ENCODE measurements at regions not wholly inside any gene's neighbourhood (a gene's known extent, or its start where the extent isn't known, plus 50 kb on each side); places are given as distances from the start of the nearest gene placed in this dataset.

DNA sequence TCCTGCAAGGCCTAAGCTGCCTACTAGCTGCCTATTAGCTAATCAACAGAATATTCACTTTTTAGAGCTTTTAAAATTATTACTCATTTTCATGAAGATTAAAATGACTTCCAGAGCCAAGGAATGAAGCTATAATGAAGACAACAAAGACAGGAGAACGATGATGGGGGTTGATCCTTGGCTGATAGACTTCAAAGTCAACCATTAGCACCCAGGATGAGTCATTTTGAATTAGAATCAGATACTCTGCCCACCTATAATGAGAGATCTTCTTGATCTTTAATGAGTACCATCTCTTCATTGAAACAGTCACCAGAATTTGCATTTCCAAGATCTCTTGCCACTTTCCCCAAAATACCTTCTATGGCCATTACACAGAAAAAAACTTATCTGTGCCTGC lies 56.7 kb upstream of the CDYL start:
- Histone ChIP-seq H2BK120ac (ENCODE audit: low read depth, low read length) (no peak overlapping the region), H3K36me3 (replicated peaks in 1 of 2; ENCODE audit: control insufficient read depth in 2 of 2, insufficient read depth in 2 of 2, low read length in 2 of 2) (no peaks in the 10 kb centered on the region), H3K14ac (ENCODE audit: low read length) (no peak overlapping the region), H3K4me1 (ENCODE audit: control insufficient read depth in 2 of 2, insufficient read depth in 1 of 2, low read depth in 1 of 2, low read length in 2 of 2) (peaks cover 0 to 4% of the 10 kb centered on the region in 2 donors), H3K79me1 (ENCODE audit: low read depth, low read length) (no peaks in the 10 kb centered on the region), H3K27me3 (ENCODE audit: control insufficient read depth in 3 of 3, insufficient read depth in 3 of 3, low read depth in 1 of 3, low read length in 3 of 3) (no peaks in the 10 kb centered on the region), H4K8ac (ENCODE audit: low read depth, low read length) (no peak overlapping the region), H3K4me3 (ENCODE audit: low read length in 2 of 2) (no peak overlapping the region), H3K18ac (ENCODE audit: low read length) (no peak overlapping the region), H2AFZ (ENCODE audit: low read length) (no peak overlapping the region), H3K9me3 (replicated peaks in 1 of 2; ENCODE audit: control insufficient read depth in 2 of 2, insufficient read depth in 1 of 2, low read depth in 1 of 2, low read length in 2 of 2) (no peaks in the 10 kb centered on the region), H2BK15ac (ENCODE audit: low read length) (no peak overlapping the region), H3K23ac (ENCODE audit: low read depth, low read length, poor library complexity) (no peak overlapping the region), H3K4me2 (ENCODE audit: insufficient read depth, low read length, poor library complexity, severe bottlenecking) (no peak overlapping the region), H2AK5ac (ENCODE audit: low read depth, low read length) (no peak overlapping the region), H3K27ac (replicated peaks; ENCODE audit: low read length) (no peak overlapping the region), H3K9ac (ENCODE audit: low read depth, low read length, poor library complexity) (no peak overlapping the region), H4K91ac (ENCODE audit: low read depth, low read length, poor library complexity) (no peak overlapping the region), H2BK5ac (ENCODE audit: low read length) (no peak overlapping the region), H3K4ac (ENCODE audit: low read length) (no peak overlapping the region), H2BK12ac (ENCODE audit: low read length) (no peak overlapping the region)
- no peak for DNase-seq (ENCODE audit: low spot score)
- WGBS, 2 donors (ENCODE audit: extremely low coverage in 2 of 2, insufficient read length in 2 of 2, insufficient replicate concordance in 1 of 2) = no CpG with 5 or more reads among the region's 1 CpG

DNA sequence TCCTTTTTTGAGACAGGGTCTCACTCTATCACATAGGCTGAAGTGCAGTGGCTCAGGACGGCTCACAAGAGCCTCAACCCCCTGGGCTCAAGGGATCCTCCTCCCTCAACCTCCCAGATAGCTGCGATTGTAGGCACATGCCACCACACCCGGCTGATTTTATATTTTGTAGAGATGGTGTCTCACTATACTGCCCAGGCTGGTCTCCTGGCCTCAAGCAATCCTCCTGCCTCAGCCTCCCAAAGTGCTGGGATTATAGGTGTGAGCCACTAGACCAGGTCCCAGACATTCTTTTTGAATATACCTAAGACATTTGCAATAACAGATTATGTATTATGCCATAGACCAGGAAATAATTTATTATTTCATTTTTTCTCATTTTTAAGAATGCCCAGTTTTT lies 58.3 kb upstream of the CDYL start:
- Histone ChIP-seq H4K91ac (ENCODE audit: low read depth, low read length, poor library complexity) (no peak overlapping the region), H3K9ac (ENCODE audit: low read depth, low read length, poor library complexity) (no peak overlapping the region), H2BK12ac (ENCODE audit: low read length) (no peak overlapping the region), H3K4me1 (ENCODE audit: control insufficient read depth in 2 of 2, insufficient read depth in 1 of 2, low read depth in 1 of 2, low read length in 2 of 2) (no peaks in the 10 kb centered on the region), H2AFZ (ENCODE audit: low read length) (no peak overlapping the region), H2BK15ac (ENCODE audit: low read length) (no peak overlapping the region), H2AK5ac (ENCODE audit: low read depth, low read length) (no peak overlapping the region), H3K27me3 (ENCODE audit: control insufficient read depth in 3 of 3, insufficient read depth in 3 of 3, low read depth in 1 of 3, low read length in 3 of 3) (no peaks in the 10 kb centered on the region), H3K14ac (ENCODE audit: low read length) (no peak overlapping the region), H3K9me3 (replicated peaks in 1 of 2; ENCODE audit: control insufficient read depth in 2 of 2, insufficient read depth in 1 of 2, low read depth in 1 of 2, low read length in 2 of 2) (no peaks in the 10 kb centered on the region), H3K4ac (ENCODE audit: low read length) (no peak overlapping the region), H2BK120ac (ENCODE audit: low read depth, low read length) (no peak overlapping the region), H4K8ac (ENCODE audit: low read depth, low read length) (no peak overlapping the region), H3K18ac (ENCODE audit: low read length) (no peak overlapping the region), H2BK5ac (ENCODE audit: low read length) (no peak overlapping the region), H3K27ac (replicated peaks; ENCODE audit: low read length) (no peak overlapping the region), H3K23ac (ENCODE audit: low read depth, low read length, poor library complexity) (no peak overlapping the region), H3K4me2 (ENCODE audit: insufficient read depth, low read length, poor library complexity, severe bottlenecking) (no peak overlapping the region), H3K36me3 (replicated peaks in 1 of 2; ENCODE audit: control insufficient read depth in 2 of 2, insufficient read depth in 2 of 2, low read length in 2 of 2) (no peaks in the 10 kb centered on the region), H3K4me3 (ENCODE audit: low read length in 2 of 2) (no peak overlapping the region), H3K79me1 (ENCODE audit: low read depth, low read length) (no peaks in the 10 kb centered on the region)
- WGBS, 2 donors (ENCODE audit: extremely low coverage in 2 of 2, insufficient read length in 2 of 2, insufficient replicate concordance in 1 of 2) = no CpG with 5 or more reads among the region's 3 CpGs
- no peak for DNase-seq (ENCODE audit: low spot score)

DNA sequence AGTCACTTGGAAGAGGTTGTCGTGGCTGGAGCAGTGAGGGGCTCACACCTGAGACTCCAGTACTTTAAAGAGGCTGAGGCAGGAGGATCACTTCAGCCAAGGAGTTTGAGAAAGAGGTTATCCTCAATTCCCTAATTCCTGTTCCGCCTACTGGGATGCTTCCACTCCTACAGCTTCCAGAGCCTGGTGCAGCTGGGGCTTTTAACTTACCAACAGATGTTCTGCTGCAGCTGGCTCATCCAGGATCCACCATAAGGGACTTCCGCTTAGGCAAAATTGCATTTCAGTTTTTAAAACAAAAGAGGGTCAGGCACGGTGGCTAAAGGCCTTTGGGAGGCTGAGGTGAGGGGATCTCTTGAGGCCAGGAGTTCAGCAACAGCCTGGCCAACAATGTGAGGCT lies 59.1 kb upstream of the CDYL start:
- no peak overlapping the region for H2AFZ ChIP-seq (ENCODE audit: low read length)
- no peak overlapping the region for H2BK120ac ChIP-seq (ENCODE audit: low read depth, low read length)
- H3K4me3 ChIP-seq (ENCODE audit: low read length in 2 of 2) = no peak overlapping the region
- H3K79me1 ChIP-seq (ENCODE audit: low read depth, low read length) = no peaks in the 10 kb centered on the region
- no peak overlapping the region for H2BK15ac ChIP-seq (ENCODE audit: low read length)
- H3K18ac ChIP-seq (ENCODE audit: low read length) = no peak overlapping the region
- no peak overlapping the region for H3K27ac ChIP-seq (replicated peaks; ENCODE audit: low read length)
- no peak overlapping the region for H3K14ac ChIP-seq (ENCODE audit: low read length)
- H3K23ac ChIP-seq (ENCODE audit: low read depth, low read length, poor library complexity) = no peak overlapping the region
- no peak overlapping the region for H4K8ac ChIP-seq (ENCODE audit: low read depth, low read length)
- no peaks in the 10 kb centered on the region for H3K27me3 ChIP-seq (ENCODE audit: control insufficient read depth in 3 of 3, insufficient read depth in 3 of 3, low read depth in 1 of 3, low read length in 3 of 3)
- no peak overlapping the region for H2BK12ac ChIP-seq (ENCODE audit: low read length)
- H2BK5ac ChIP-seq (ENCODE audit: low read length) = no peak overlapping the region
- H3K9me3 ChIP-seq (replicated peaks in 1 of 2; ENCODE audit: control insufficient read depth in 2 of 2, insufficient read depth in 1 of 2, low read depth in 1 of 2, low read length in 2 of 2) = no peaks in the 10 kb centered on the region
- H3K36me3 ChIP-seq (replicated peaks in 1 of 2; ENCODE audit: control insufficient read depth in 2 of 2, insufficient read depth in 2 of 2, low read length in 2 of 2) = no peaks in the 10 kb centered on the region
- H3K9ac ChIP-seq (ENCODE audit: low read depth, low read length, poor library complexity) = no peak overlapping the region
- WGBS, 2 donors (ENCODE audit: extremely low coverage in 2 of 2, insufficient read length in 2 of 2, insufficient replicate concordance in 1 of 2) = no CpG with 5 or more reads among the region's 4 CpGs
- no peak overlapping the region for H3K4me2 ChIP-seq (ENCODE audit: insufficient read depth, low read length, poor library complexity, severe bottlenecking)
- no peaks in the 10 kb centered on the region for H3K4me1 ChIP-seq (ENCODE audit: control insufficient read depth in 2 of 2, insufficient read depth in 1 of 2, low read depth in 1 of 2, low read length in 2 of 2)
- DNase-seq (ENCODE audit: low spot score) = no peak
- no peak overlapping the region for H3K4ac ChIP-seq (ENCODE audit: low read length)
- H4K91ac ChIP-seq (ENCODE audit: low read depth, low read length, poor library complexity) = no peak overlapping the region
- H2AK5ac ChIP-seq (ENCODE audit: low read depth, low read length) = no peak overlapping the region

DNA sequence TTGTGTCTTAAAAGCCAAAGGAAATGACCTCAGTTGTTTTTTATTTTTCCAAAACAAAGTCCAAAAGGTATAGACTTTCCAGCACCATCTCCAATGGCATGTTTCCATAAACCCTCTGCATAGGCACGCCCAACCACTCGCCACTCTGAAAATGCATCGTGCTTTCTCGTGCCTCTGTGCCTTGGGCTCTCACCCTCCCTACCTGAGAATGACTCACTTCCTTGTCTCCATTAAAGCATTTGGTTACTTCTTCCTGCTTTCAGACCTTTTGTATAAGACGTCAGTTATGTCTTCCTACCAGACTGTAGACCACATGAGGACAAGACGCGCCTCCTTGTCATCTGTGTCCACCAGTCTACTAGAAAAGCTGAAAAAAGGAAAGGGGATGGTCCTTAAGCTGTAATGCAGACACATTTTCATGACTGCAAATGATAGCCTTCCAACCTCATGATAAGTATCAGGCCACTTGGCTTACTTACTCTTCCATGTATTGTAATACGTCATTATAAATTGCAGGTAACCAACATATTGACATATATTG lies 61.2 kb upstream of the CDYL start:
- DNase-seq (ENCODE audit: low spot score) = no peak
- WGBS, 2 donors (ENCODE audit: extremely low coverage in 2 of 2, insufficient read length in 2 of 2, insufficient replicate concordance in 1 of 2) = no CpG with 5 or more reads among the region's 8 CpGs
- H3K79me1 ChIP-seq (ENCODE audit: low read depth, low read length) = no peaks in the 10 kb centered on the region

More for the DNA sequence above, 61.2 kb upstream of the CDYL start:
- H3K4me1 ChIP-seq (ENCODE audit: control insufficient read depth in 2 of 2, insufficient read depth in 1 of 2, low read depth in 1 of 2, low read length in 2 of 2) = no peaks in the 10 kb centered on the region
- no peak overlapping the region for H2BK5ac ChIP-seq (ENCODE audit: low read length)
- no peak overlapping the region for H3K9ac ChIP-seq (ENCODE audit: low read depth, low read length, poor library complexity)
- H3K4ac ChIP-seq (ENCODE audit: low read length) = no peak overlapping the region
- no peak overlapping the region for H3K23ac ChIP-seq (ENCODE audit: low read depth, low read length, poor library complexity)
- H4K8ac ChIP-seq (ENCODE audit: low read depth, low read length) = no peak overlapping the region
- H3K27me3 ChIP-seq (ENCODE audit: control insufficient read depth in 3 of 3, insufficient read depth in 3 of 3, low read depth in 1 of 3, low read length in 3 of 3) = no peaks in the 10 kb centered on the region
- H2AK5ac ChIP-seq (ENCODE audit: low read depth, low read length) = no peak overlapping the region
- no peak overlapping the region for H2BK15ac ChIP-seq (ENCODE audit: low read length)
- H2AFZ ChIP-seq (ENCODE audit: low read length) = no peak overlapping the region
- no peak overlapping the region for H3K14ac ChIP-seq (ENCODE audit: low read length)
- H3K9me3 ChIP-seq (replicated peaks in 1 of 2; ENCODE audit: control insufficient read depth in 2 of 2, insufficient read depth in 1 of 2, low read depth in 1 of 2, low read length in 2 of 2) = no peaks in the 10 kb centered on the region
- H3K4me3 ChIP-seq (ENCODE audit: low read length in 2 of 2) = no peak overlapping the region
- H2BK12ac ChIP-seq (ENCODE audit: low read length) = no peak overlapping the region
- H3K4me2 ChIP-seq (ENCODE audit: insufficient read depth, low read length, poor library complexity, severe bottlenecking) = no peak overlapping the region
- H3K27ac ChIP-seq (replicated peaks; ENCODE audit: low read length) = no peak overlapping the region
- no peak overlapping the region for H4K91ac ChIP-seq (ENCODE audit: low read depth, low read length, poor library complexity)
- no peaks in the 10 kb centered on the region for H3K36me3 ChIP-seq (replicated peaks in 1 of 2; ENCODE audit: control insufficient read depth in 2 of 2, insufficient read depth in 2 of 2, low read length in 2 of 2)
- H3K18ac ChIP-seq (ENCODE audit: low read length) = no peak overlapping the region
- no peak overlapping the region for H2BK120ac ChIP-seq (ENCODE audit: low read depth, low read length)

Measured in neuronal stem cell (in vitro differentiated cells).